ENCODE measurements at regions not wholly inside any gene's neighbourhood (a gene's known extent, or its start where the extent isn't known, plus 50 kb on each side); places are given as distances from the start of the nearest gene placed in this dataset.
A peak's percentile ranks its signal among the peaks of the same experiment; 100 is the strongest.
"Not testable (repeated sequence)": the region's sequence is repeated elsewhere in the genome, so short reads cannot be mapped to it uniquely, and the experiment has no call there.

DNA sequence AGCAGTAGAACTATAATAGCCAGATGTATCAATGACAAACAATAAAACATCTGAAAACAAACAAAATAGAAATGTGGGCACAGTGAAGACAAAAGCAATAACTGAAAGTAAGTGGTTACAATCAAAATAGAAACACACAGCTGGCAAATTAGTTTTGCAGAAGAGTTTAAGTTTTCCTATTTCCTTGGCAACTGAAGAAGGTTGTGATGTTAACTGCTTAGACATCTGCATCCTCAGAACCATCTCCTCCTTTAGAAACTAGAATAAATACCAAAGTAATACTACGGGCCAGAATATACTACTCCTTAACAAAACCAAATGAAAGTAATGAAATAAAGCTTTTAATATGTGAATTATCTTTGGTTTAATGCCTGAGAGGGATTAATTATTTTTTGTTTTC lies 605.5 kb downstream of the LTN1 start:
- no peak for TF ChIP-seq ZFX (IDR thresholded peaks at IDR 0.05)
- TF ChIP-seq, protein P1, sequence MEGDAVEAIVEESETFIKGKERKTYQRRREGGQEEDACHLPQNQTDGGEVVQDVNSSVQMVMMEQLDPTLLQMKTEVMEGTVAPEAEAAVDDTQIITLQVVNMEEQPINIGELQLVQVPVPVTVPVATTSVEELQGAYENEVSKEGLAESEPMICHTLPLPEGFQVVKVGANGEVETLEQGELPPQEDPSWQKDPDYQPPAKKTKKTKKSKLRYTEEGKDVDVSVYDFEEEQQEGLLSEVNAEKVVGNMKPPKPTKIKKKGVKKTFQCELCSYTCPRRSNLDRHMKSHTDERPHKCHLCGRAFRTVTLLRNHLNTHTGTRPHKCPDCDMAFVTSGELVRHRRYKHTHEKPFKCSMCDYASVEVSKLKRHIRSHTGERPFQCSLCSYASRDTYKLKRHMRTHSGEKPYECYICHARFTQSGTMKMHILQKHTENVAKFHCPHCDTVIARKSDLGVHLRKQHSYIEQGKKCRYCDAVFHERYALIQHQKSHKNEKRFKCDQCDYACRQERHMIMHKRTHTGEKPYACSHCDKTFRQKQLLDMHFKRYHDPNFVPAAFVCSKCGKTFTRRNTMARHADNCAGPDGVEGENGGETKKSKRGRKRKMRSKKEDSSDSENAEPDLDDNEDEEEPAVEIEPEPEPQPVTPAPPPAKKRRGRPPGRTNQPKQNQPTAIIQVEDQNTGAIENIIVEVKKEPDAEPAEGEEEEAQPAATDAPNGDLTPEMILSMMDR (conservative IDR thresholded peaks at IDR 0.05) = no peak
- no peak overlapping the region for H3K27ac ChIP-seq

- no peak overlapping the region for H3K27ac ChIP-seq
- TF ChIP-seq, protein P1 (conservative IDR thresholded peaks at IDR 0.05) = no peak
- no peak for TF ChIP-seq ZFX (IDR thresholded peaks at IDR 0.05)
Measured at GRCh38 chr21:28385845-28386244, 606.8 kb downstream of the LTN1 start.

GRCh38 chr21:28381000-28381745 lies 611.5 kb downstream of the LTN1 start:
- not testable (repeated sequence) for H3K27ac ChIP-seq

- no peak overlapping the region for H3K27ac ChIP-seq
Measured at GRCh38 chr21:28380241-28380640, 612.4 kb downstream of the LTN1 start.

DNA sequence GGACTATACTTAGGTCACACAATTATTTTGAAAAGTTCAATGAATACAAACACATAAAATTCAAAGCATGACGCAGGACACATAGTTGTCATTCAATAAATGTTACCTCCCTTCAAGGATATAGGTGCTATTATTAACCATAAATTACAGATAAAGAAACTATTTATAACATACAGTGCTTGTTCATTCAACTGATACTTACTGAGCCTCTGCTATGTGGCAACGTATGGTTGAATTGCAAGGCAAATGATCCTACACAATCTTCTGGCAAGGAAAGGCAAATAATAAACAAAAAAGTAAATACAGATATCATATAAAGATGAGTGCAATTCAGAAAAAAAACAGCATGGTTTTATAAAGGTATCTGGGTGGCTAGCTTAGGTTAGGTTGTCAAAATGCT lies 614.7 kb downstream of the LTN1 start:
- peak overlapping the region; percentile 38; the same call in 1 of the 2 replicates for H3K27ac ChIP-seq
- TF ChIP-seq ZFX (IDR thresholded peaks at IDR 0.05) = no peak
- TF ChIP-seq, protein P1 (conservative IDR thresholded peaks at IDR 0.05) = no peak

More at GRCh38 chr21:28380241-28380640, 612.4 kb downstream of the LTN1 start:
- TF ChIP-seq ZFX (IDR thresholded peaks at IDR 0.05) = no peak
- TF ChIP-seq, protein P1 (conservative IDR thresholded peaks at IDR 0.05) = no peak

- H3K27ac ChIP-seq = no peak overlapping the region
- no peak for TF ChIP-seq ZFX (IDR thresholded peaks at IDR 0.05)
- TF ChIP-seq, protein P1 (conservative IDR thresholded peaks at IDR 0.05) = no peak
Measured at GRCh38 chr21:28375708-28376385, 616.8 kb downstream of the LTN1 start.

GRCh38 chr21:28374881-28375280 lies 617.8 kb downstream of the LTN1 start:
- TF ChIP-seq, protein P1 (conservative IDR thresholded peaks at IDR 0.05) = no peak
- TF ChIP-seq ZFX (IDR thresholded peaks at IDR 0.05) = no peak
- H3K27ac ChIP-seq = no peak overlapping the region
